ENCODE measurements at regions not wholly inside any gene's neighbourhood (a gene's known extent, or its start where the extent isn't known, plus 50 kb on each side); places are given as distances from the start of the nearest gene placed in this dataset.
"Not testable (repeated sequence)": the region's sequence is repeated elsewhere in the genome, so short reads cannot be mapped to it uniquely, and the experiment has no call there.

- DNase-seq = no peak
These were observed 268.5 kb downstream of the SH3BP4 start for GRCh38 chr2:235220331-235220730.

- DNase-seq = no peak
These were observed 270.8 kb upstream of the AGAP1 start for GRCh38 chr2:235223011-235223410.

DNA sequence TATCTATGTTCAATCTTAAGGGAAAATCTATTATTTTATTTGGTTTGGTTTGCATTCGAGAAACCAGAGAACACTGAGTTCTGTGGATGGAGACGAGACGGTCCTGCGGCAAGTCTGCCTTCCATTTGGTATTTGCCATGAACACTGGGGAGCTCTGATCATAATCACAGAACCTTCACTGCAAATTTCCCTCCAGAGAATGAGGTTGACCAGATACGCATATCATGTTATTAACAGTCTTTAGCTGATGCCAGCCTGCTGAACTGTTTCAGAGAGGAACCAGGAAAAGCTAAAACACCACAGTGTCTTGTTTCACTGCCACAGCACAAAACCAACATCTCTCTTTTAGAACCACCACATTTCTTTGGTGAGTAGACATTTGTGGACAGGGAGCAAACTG lies 269.4 kb upstream of the AGAP1 start:
- no peak for DNase-seq

DNA sequence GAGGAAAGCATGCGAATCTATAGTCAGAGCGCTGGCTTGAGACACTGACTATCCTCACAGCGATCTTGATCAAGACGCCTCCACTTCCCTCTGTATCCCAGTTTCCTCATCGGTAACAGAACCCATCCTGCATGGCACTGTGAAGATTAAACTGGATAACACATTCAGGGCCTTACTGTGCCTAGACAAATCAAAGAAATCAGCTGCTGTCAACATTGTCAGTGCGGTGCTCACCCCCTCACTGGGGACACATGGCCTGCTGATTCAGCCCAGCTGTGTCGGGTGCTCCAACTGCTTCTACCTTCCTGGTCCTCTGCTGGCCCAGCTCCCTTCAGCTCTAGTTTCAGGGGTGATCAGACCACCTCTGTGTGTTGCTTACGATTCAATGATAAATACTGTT lies 268.6 kb upstream of the AGAP1 start:
- no peak for DNase-seq

DNA sequence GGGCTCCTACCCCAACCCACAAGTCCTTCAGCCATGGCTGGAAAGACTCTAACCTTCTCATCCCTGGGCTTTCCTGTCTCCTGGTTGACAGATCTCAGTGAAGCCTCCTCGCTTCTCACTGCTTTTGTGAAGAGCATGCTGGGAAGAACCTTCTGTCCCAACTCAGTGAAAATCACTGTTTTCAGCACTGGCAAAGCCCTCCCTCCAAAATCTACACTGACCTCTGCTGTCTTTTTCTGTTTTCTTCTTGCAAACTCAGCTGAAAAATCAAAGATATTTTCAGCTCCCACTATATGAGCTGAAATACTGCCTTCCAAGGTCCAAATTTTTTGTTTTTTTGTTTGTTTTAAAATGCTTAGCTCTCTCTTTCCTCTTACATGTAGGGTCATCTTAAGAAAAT lies 266.3 kb upstream of the AGAP1 start:
- no peak for DNase-seq

- not testable (repeated sequence) for DNase-seq
These were observed 265.4 kb upstream of the AGAP1 start for GRCh38 chr2:235228422-235228821.

- DNase-seq = peak; percentile 19
These were observed 264.6 kb upstream of the AGAP1 start for GRCh38 chr2:235229236-235229635.

DNA sequence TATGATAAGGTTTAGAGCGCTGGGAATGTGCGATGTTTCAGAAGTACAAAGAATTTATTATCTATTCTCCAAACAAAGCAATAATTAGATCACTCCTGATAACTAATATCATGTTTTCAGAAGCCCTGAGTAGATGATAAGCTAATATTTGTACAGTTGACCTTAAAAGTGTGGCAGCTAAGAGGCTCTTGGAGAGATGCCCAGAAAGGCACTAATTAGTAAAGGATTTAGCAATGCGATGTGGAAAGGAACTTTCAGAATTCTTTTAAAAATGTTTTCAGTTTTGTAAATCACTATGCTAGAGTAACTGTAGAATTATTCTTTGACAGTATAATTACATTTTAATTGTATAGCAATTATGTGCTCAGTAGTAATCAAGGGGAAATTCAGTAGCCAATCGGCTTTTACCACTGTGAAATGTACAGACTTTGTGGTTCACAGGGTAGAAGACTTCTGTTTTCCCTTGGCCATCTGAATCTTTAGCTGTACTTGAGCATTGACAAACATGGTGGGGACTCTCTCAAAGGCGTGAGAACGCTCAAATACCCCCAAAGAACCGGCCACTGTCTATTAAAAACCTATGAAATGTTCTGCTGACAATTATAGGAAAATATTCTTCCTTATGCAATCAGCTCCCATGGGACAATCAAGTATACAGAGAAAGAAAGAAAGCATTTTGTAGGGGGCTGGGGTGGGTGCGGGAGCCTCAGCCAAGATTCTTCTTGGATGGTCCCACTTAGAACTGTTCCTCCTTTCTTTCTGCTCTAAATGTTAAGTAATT lies 262.8 kb upstream of the AGAP1 start:
- DNase-seq = peak; percentile 67

- no peak for DNase-seq
These were observed 261.1 kb upstream of the AGAP1 start for GRCh38 chr2:235232449-235233433.

GRCh38 chr2:235234736-235235135 lies 259.1 kb upstream of the AGAP1 start:
- DNase-seq = peak; percentile 59

DNA sequence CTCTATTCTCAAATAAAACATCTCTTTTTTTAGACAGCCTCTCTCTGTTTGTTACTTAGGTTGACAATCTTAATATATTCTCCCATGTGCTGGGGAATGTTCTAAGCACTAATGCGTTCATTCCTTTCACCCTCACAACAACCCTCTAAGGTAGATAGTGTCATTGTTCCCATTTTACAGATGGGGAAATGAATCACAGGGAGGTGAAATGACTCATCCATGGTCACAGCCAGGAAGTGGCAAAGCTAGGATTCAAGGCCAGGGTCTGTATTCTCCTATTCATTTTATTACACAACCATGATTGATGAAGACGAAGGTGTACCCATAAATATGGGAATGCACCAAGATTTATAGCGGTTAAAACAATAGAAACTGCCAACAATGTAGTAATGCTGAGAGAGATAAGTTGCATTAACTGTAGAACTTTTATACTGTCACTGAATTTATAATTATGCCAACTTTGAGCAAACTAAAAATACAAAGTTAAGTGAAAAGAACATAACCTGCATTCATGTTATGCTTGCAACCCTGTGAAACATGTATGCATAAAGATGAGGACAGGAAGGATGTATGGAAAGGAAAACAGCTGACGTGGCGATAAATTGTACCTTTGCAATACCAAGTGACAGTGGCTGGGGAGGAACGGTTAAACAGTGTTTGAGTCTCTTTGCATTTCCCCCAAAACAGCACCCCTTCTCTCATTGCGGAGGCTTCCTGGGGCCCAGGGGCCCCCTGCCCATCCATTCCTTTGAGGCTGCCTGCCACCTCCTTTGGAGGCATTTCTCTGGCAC lies 257.7 kb upstream of the AGAP1 start:
- no peak for DNase-seq

DNA sequence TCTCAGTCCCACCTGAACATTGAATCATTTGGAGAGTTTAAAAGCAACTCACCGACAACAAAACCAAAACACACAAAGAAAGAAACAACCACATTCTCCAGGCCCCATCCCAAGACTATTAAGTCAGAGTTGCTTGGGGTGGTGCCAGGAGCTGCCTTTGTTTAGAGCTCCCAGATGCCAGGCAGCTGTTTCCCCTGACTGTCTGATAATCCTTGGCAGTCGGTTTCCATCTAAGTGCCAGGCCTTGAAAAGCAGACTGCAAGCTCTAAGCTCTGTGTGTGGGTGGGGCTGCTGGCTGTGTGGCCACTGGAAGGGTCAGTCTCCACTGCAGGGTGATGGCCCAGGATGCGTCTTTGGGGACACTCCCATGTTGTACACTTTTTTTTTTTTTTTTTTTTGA lies 255.3 kb upstream of the AGAP1 start:
- peak; percentile 62 for DNase-seq

- no peak for DNase-seq
These were observed 253.3 kb upstream of the AGAP1 start for GRCh38 chr2:235240574-235240973.

GRCh38 chr2:235244255-235245220 lies 249.3 kb upstream of the AGAP1 start:
- DNase-seq = peak; percentile 70

DNA sequence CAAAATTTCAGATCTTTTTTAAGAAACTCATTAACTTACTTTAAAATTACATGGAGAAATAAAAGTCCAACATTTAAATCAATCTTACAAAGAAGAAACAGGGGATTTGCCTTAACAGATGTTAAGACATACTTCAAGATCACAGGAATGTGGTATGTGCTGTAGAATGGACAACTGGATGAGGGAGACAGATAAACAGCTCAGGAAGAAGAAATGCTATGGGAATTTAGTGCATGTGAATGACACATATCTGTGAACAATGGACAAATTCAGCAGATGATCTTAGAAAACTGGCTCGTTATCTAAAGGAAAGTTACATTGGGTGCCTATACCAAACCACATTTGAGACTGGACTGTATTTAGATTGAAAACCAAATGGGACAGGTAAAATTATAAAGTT lies 246.8 kb upstream of the AGAP1 start:
- no peak for DNase-seq

DNA sequence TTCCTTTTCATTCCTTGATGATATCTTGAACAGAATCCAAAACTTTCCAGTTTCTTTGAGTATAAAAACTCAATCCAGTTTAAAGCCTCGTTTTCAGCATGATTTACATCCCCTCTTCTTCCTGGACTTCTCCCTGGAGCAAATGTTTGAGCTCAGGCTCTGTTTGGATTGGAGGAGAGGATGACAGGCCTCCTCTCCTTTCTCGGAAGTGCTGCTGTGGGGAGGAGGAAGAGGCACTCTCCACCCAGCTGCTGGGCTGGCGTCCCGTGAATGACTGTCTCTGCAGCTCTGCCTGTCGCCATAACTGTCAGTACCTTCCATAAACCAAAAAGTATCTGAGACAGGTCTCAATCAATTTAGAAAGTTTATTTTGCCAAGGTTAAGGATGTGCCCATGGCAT lies 238.2 kb upstream of the AGAP1 start:
- DNase-seq = peak; percentile 41

GRCh38 chr2:235257590-235257989 lies 236.3 kb upstream of the AGAP1 start:
- no peak for DNase-seq

DNA sequence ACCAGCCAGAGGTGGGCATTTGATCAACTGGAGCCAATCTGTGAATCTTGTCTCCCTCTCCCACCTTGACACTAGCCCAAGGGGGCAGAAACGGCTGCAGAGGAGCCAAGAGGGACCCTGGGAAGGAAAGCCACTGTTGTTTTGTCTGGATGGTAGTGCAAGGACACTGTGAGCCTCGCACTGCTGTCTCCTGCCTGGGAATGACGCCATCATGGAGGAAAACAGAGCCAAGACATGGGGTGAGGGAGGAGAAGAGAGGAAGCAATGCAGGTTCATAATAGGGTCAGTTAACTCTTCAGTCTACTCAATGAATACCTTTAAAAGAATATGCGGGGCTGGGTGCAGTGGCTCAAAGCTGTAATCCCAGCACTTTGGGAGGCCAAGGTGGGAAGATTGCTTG lies 231.1 kb upstream of the AGAP1 start:
- DNase-seq = no peak

GRCh38 chr2:235263205-235264120 lies 230.4 kb upstream of the AGAP1 start:
- DNase-seq = peak; percentile 96

- DNase-seq = no peak
These were observed 229.7 kb upstream of the AGAP1 start for GRCh38 chr2:235264121-235264493.

DNA sequence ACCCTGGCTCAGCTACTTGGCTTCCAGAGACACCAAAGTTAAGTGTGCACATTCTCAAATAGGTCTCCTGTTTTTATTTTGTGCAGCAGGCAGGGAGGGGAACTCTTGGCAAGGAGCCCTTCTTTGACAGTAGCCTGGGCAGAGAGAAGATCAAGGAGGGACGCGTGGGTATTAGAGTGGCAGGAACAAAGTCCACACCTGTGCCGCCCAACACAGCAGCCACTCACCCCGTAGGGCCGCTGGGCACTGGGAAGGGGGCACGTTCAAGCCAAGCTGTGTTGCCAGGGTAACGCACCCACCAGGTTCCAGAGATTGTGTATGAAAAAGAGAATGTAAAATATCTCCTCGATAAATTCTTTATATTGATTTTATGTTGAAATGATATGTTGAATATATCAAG lies 229.3 kb upstream of the AGAP1 start:
- no peak for DNase-seq

Measured in fibroblast of upper back skin (primary cell).